ENCODE measurements at regions not wholly inside any gene's neighbourhood (a gene's known extent, or its start where the extent isn't known, plus 50 kb on each side); places are given as distances from the start of the nearest gene placed in this dataset.

DNA sequence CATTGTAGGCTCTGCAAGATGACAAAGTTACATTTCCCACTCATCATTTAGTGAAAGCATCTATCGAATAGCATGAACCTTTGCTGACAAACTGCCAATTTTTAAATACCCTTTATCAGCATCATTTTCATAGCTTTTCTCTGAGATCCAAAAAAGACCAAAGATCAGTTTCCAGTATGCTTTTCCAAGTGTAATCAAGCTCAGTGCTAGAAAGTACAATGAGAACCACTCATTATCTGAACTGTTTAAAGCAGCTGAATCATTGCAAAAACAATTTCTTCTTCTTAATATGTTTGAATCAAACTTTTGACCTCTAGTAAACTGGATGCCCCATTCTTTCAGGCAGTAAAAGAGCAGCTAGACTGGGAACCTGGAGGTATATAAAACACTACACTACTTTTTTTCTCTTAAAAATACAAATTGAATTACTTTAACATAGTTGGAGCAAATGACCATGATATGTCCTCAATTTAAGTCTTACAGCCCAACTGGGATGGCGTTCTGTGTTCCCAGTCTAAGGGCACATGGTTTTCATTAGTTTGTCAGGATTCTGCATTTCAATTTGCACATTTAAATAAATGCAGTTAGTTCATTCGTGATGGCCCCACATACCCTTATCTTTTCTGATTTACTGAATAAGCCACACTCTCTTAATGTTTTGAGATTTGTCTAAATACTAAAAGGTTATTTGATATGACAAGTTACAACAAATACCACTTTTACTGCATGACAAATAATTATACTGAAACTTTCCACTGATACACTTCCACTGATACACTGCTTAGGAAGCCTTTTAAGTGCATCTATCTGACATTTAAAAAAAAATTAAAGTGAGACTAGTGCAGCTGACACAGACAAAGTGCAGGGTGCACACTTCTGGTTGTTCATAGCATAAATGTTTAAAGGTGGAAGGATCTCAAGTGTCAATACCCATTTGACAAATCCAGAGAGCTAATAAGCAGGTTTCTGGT, 146.0 kb upstream of the FRMD4B start:
- Histone ChIP-seq H3K9me3 (replicated peaks; ENCODE audit: control insufficient read depth, insufficient read depth, low read depth, low read length) (no peaks in the 10 kb centered on the region), H3K27ac (ENCODE audit: extremely low read depth, low read depth, low read length) (no peak overlapping the region), H3K9me1 (ENCODE audit: control insufficient read depth, insufficient read depth, low read length) (no peaks in the 10 kb centered on the region), H3K4me2 (ENCODE audit: insufficient read depth, low read length) (no peak overlapping the region), H3K79me2 (ENCODE audit: control insufficient read depth, insufficient read depth, low read length) (no peaks in the 10 kb centered on the region), H3K36me3 (ENCODE audit: control insufficient read depth, insufficient read depth, low read length) (no peaks in the 10 kb centered on the region), H4K20me1 (replicated peaks; ENCODE audit: control insufficient read depth, insufficient read depth, low read length) (no peaks in the 10 kb centered on the region), H3K9ac (ENCODE audit: insufficient read depth in 1 of 2, low read depth in 2 of 2, low read length in 2 of 2) (no peak overlapping the region), H3K4me3 (no peak overlapping the region), H2AFZ (ENCODE audit: low read depth, low read length) (no peak overlapping the region), H3K4me1 (replicated peaks in 1 of 2; ENCODE audit: control insufficient read depth in 2 of 2, insufficient read depth in 2 of 2, low read length in 2 of 2) (no peaks in the 10 kb centered on the region), H3K27me3 (ENCODE audit: control insufficient read depth in 2 of 2, insufficient read depth in 2 of 2, low read length in 2 of 2) (peaks cover 0 to 9% of the 10 kb centered on the region in 2 experiments; a peak in 3 of 5 replicates)
- in situ Hi-C loops (cut with MboI) = no loop called here
- intact Hi-C loops (cut with micrococcal nuclease) = no loop called here
- no TSS peak for BruUV-seq (replicated peaks)
- CTCF ChIA-PET (ENCODE audit: low intra/inter-chr PET ratio) = no interaction called here
- ATAC-seq (no peak), FAIRE-seq (no peak), DNase-seq (ENCODE audit: extremely low read depth in 1 of 4, low spot score in 3 of 4) (no peak)
- POLR2A ChIA-PET = interaction anchor here (0.8 kb wide), 1 partner anchor 60 kb away, joined by 3 read pairs; no protein-coding TSS in a partner anchor
- 0% methylated on average over 3 of the region's 3 CpGs for WGBS (ENCODE audit: insufficient coverage, low coverage, missing lambda C conversion rate)
- TF ChIP-seq FIP1L1 (IDR thresholded peaks at IDR 0.05; ENCODE audit: low read depth, low read length, poor library complexity, severe bottlenecking) = no peak
- no peak for TF ChIP-seq ZNF561 (CRISPR knock-in tag; conservative IDR thresholded peaks at IDR 0.05)
- TF ChIP-seq STAT5B (CRISPR knock-in tag; IDR thresholded peaks at IDR 0.05) = no peak
- no peak for TF ChIP-seq GABPB2 (CRISPR knock-in tag; conservative IDR thresholded peaks at IDR 0.05)
- TF ChIP-seq ZNF699 (CRISPR knock-in tag; IDR thresholded peaks at IDR 0.05; ENCODE audit: insufficient replicate concordance) = no peak
- TF ChIP-seq, protein P1, sequence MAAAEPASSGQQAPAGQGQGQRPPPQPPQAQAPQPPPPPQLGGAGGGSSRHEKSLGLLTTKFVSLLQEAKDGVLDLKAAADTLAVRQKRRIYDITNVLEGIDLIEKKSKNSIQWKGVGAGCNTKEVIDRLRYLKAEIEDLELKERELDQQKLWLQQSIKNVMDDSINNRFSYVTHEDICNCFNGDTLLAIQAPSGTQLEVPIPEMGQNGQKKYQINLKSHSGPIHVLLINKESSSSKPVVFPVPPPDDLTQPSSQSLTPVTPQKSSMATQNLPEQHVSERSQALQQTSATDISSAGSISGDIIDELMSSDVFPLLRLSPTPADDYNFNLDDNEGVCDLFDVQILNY (CRISPR knock-in tag; IDR thresholded peaks at IDR 0.05) = no peak
- TF ChIP-seq, protein P2, sequence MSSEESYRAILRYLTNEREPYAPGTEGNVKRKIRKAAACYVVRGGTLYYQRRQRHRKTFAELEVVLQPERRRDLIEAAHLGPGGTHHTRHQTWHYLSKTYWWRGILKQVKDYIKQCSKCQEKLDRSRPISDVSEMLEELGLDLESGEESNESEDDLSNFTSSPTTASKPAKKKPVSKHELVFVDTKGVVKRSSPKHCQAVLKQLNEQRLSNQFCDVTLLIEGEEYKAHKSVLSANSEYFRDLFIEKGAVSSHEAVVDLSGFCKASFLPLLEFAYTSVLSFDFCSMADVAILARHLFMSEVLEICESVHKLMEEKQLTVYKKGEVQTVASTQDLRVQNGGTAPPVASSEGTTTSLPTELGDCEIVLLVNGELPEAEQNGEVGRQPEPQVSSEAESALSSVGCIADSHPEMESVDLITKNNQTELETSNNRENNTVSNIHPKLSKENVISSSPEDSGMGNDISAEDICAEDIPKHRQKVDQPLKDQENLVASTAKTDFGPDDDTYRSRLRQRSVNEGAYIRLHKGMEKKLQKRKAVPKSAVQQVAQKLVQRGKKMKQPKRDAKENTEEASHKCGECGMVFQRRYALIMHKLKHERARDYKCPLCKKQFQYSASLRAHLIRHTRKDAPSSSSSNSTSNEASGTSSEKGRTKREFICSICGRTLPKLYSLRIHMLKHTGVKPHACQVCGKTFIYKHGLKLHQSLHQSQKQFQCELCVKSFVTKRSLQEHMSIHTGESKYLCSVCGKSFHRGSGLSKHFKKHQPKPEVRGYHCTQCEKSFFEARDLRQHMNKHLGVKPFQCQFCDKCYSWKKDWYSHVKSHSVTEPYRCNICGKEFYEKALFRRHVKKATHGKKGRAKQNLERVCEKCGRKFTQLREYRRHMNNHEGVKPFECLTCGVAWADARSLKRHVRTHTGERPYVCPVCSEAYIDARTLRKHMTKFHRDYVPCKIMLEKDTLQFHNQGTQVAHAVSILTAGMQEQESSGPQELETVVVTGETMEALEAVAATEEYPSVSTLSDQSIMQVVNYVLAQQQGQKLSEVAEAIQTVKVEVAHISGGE (CRISPR knock-in tag; IDR thresholded peaks at IDR 0.05) = no peak
- TF ChIP-seq RBM17 (IDR thresholded peaks at IDR 0.05; ENCODE audit: borderline replicate concordance, low read depth, low read length) = no peak
- TF ChIP-seq ZNF79 (CRISPR knock-in tag; IDR thresholded peaks at IDR 0.05; ENCODE audit: low read depth) = no peak
- TF ChIP-seq MED1 (CRISPR knock-in tag; IDR thresholded peaks at IDR 0.05; ENCODE audit: borderline replicate concordance) = no peak
- TF ChIP-seq NFRKB (IDR thresholded peaks at IDR 0.05; ENCODE audit: low read depth) = no peak
- no peak for TF ChIP-seq NFE2 (IDR thresholded peaks at IDR 0.05; ENCODE audit: low read depth)
- no peak for TF ChIP-seq YY1 (IDR thresholded peaks at IDR 0.05; ENCODE audit: borderline replicate concordance in 1 of 3, control insufficient read depth in 1 of 3, extremely low read depth in 1 of 3, insufficient read depth in 3 of 3, insufficient read length in 1 of 3, insufficient replicate concordance in 2 of 3, low read depth in 1 of 3, low read length in 2 of 3)
- no peak for TF ChIP-seq ZNF445 (CRISPR knock-in tag; IDR thresholded peaks at IDR 0.05; ENCODE audit: low read depth)
- no peak for TF ChIP-seq GABPB1 (CRISPR knock-in tag; IDR thresholded peaks at IDR 0.05)
